Left ventricle myocardium inferior (tissue), 1 donor: ENCODE measurements at regions not wholly inside any gene's neighbourhood (a gene's known extent, or its start where the extent isn't known, plus 50 kb on each side); places are given as distances from the start of the nearest gene placed in this dataset.

Source experiments
- DNase-seq: peaks from one replicate; pipeline ENCODE4 v3.0.0-alpha.2; 2020
- H3K27ac ChIP-seq: fragments of 200-600 bp; replicated peaks from 2 replicates; pipeline ENCODE4 v1.8.0; 2021
- H3K27me3 ChIP-seq: fragments of 200-600 bp; 2 replicates; pipeline ENCODE4 v1.8.0; 2021; ENCODE audit warnings: low read depth
- H3K36me3 ChIP-seq: fragments of 200-600 bp; 2 replicates; pipeline ENCODE4 v1.8.0; 2021
- H3K4me1 ChIP-seq: fragments of 200-600 bp; 2 replicates; pipeline ENCODE4 v1.8.0; 2021
- H3K4me3 ChIP-seq: fragments of 200-600 bp; 2 replicates; pipeline ENCODE4 v1.8.0; 2021; ENCODE audit warnings: mild to moderate bottlenecking, moderate library complexity
- H3K9me3 ChIP-seq: fragments of 200-600 bp; replicated peaks from 2 replicates; pipeline ENCODE4 v1.8.0; 2021
- CTCF ChIP-seq: fragments of 200-600 bp; IDR thresholded peaks from 2 replicates; pipeline ENCODE4 v1.8.0; 2021; ENCODE audit warnings: antibody characterized with exemption, mild to moderate bottlenecking, borderline replicate concordance
- intact Hi-C: fragments of 100-400 bp; cut with micrococcal nuclease; formaldehyde crosslinking; loops from one replicate; pipeline ENCODE4 v1.11.0; 2022
- donor health status: DM: no; HTN: yes; CAD: no; lungs with severe emphysema.

GRCh38 chr14:98964171-98964570 lies 307.8 kb downstream of the BCL11B start:
- no peaks in the 10 kb centered on the region for H3K36me3 ChIP-seq
- H3K4me3 ChIP-seq = no peak overlapping the region
- no peaks in the 10 kb centered on the region for H3K4me1 ChIP-seq
- no peak for DNase-seq
- no peaks in the 10 kb centered on the region for H3K9me3 ChIP-seq
- intact Hi-C loops = no loop called here
- no peak overlapping the region for H3K27ac ChIP-seq
- no peak for TF ChIP-seq CTCF
- peaks cover 66% of the 10 kb centered on the region for H3K27me3 ChIP-seq

GRCh38 chr14:98965076-98965475 lies 306.9 kb downstream of the BCL11B start:
- no peak for DNase-seq
- Histone ChIP-seq H3K4me3 (no peak overlapping the region), H3K27me3 (peaks cover 61% of the 10 kb centered on the region), H3K9me3 (no peaks in the 10 kb centered on the region), H3K27ac (no peak overlapping the region), H3K4me1 (no peaks in the 10 kb centered on the region), H3K36me3 (no peaks in the 10 kb centered on the region)
- intact Hi-C loops = no loop called here
- TF ChIP-seq CTCF = no peak

- Histone ChIP-seq H3K27ac (no peak overlapping the region), H3K36me3 (no peaks in the 10 kb centered on the region), H3K9me3 (no peaks in the 10 kb centered on the region), H3K4me1 (no peaks in the 10 kb centered on the region), H3K4me3 (no peak overlapping the region), H3K27me3 (peaks cover 52% of the 10 kb centered on the region)
- intact Hi-C loops = no loop called here
- no peak for TF ChIP-seq CTCF
- no peak for DNase-seq
Measured at GRCh38 chr14:98966016-98966415, 306.0 kb downstream of the BCL11B start.

GRCh38 chr14:98966475-98967162 lies 305.4 kb downstream of the BCL11B start:
- Histone ChIP-seq H3K27me3 (peaks cover 46% of the 10 kb centered on the region), H3K36me3 (no peaks in the 10 kb centered on the region), H3K9me3 (no peaks in the 10 kb centered on the region), H3K27ac (no peak overlapping the region), H3K4me3 (no peak overlapping the region), H3K4me1 (no peaks in the 10 kb centered on the region)
- intact Hi-C loops = no loop called here
- no peak for DNase-seq
- TF ChIP-seq CTCF = no peak

GRCh38 chr14:98974113-98974512 lies 297.9 kb downstream of the BCL11B start:
- no peaks in the 10 kb centered on the region for H3K36me3 ChIP-seq
- no peaks in the 10 kb centered on the region for H3K27me3 ChIP-seq
- H3K27ac ChIP-seq = no peak overlapping the region
- no peak for TF ChIP-seq CTCF
- DNase-seq = no peak
- intact Hi-C loops = no loop called here
- H3K4me1 ChIP-seq = no peaks in the 10 kb centered on the region
- peaks cover 21% of the 10 kb centered on the region for H3K9me3 ChIP-seq
- H3K4me3 ChIP-seq = no peak overlapping the region
